Activated CD4-positive, alpha-beta memory T cell treated with anti-CD3 and anti-CD28 coated beads, Interleukin-2, amount 10 ng/mL, durations not matched to agents 7 days and 5 days (primary cell): ENCODE measurements at regions not wholly inside any gene's neighbourhood (a gene's known extent, or its start where the extent isn't known, plus 50 kb on each side); places are given as distances from the start of the nearest gene placed in this dataset.
"Not testable (repeated sequence)": the region's sequence is repeated elsewhere in the genome, so short reads cannot be mapped to it uniquely, and the experiment has no call there.

Experiments
- CTCF ChIA-PET: fragments of 350-600 bp; sonication (Branson Sonifier 250); formaldehyde crosslinking; loops from one replicate; lab custom pipeline; 2021; ENCODE audit warnings: antibody characterized with exemption, inconsistent platforms; lab: Charles Lee
- POLR2A ChIA-PET: fragments of 350-600 bp; sonication (Branson Sonifier 250); formaldehyde crosslinking; loops from one replicate; lab custom pipeline; 2021; ENCODE audit warnings: antibody characterized with exemption; lab: Charles Lee
- DNase-seq: peaks from one replicate; pipeline ENCODE4 v3.0.0-alpha.2; 2020
- H3K27ac Mint-ChIP-seq: one replicate; pipeline ENCODE4 v1.8.0; 2021; ENCODE audit warnings: mild to moderate bottlenecking, mixed read lengths
- H3K27me3 Mint-ChIP-seq: one replicate; pipeline ENCODE4 v1.8.0; 2021; ENCODE audit warnings: mixed read lengths
- H3K36me3 Mint-ChIP-seq: one replicate; pipeline ENCODE4 v1.8.0; 2021; ENCODE audit warnings: low read depth, mixed read lengths
- H3K4me1 Mint-ChIP-seq: one replicate; pipeline ENCODE4 v1.8.0; 2021; ENCODE audit warnings: mixed read lengths
- H3K4me3 Mint-ChIP-seq: one replicate; pipeline ENCODE4 v1.8.0; 2021; ENCODE audit warnings: mild to moderate bottlenecking, mixed read lengths
- H3K9me3 Mint-ChIP-seq: one replicate; pipeline ENCODE4 v1.8.0; 2021; ENCODE audit warnings: mixed read lengths

- ChIA-PET CTCF (no interaction called here), POLR2A (interaction anchor here (1.2 kb wide), 1 partner anchor 38 kb away, joined by 3 read pairs; no protein-coding TSS in a partner anchor)
- no peak overlapping the region for H3K27ac Mint-ChIP-seq
- peaks cover 11% of the 10 kb centered on the region for H3K9me3 Mint-ChIP-seq
- peaks cover 25% of the 10 kb centered on the region for H3K4me1 Mint-ChIP-seq
- no peak for DNase-seq
- no peak overlapping the region for H3K4me3 Mint-ChIP-seq
- peaks cover 18% of the 10 kb centered on the region for H3K36me3 Mint-ChIP-seq
- H3K27me3 Mint-ChIP-seq, result peaks cover 2% of the 10 kb centered on the region
Observed at GRCh38 chr6:11419763-11420453, 117.6 kb upstream of the TMEM170B start.

DNA sequence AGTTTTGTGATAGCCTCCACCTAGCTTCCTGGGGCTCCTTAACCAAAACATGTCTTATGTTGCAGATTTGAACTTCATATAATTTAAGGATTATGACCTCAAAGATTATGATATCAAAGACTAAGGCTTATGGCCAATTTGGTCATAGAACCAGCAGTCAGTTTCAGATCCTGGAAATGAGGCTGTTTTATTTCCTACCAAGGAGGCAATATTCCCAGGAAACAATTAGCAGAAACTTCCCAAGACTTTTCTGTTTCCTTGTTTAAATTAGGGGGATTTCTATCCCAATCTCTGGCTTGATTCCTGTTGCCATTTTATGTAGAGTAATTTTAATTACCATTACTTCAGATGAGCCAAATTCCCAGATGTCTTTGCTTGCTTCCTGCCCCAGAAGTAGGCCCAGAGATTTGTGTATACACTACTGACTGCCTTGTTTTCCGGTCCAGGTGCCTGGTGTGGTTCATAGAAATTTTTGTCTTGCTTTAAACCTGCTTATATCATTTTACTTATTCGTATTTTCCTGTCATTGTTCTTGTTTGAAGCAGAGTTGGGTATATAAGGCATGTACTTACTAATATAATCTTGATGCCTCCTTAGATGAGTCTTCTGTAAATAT is 119.2 kb upstream of the TMEM170B start:
- H3K9me3 Mint-ChIP-seq, result peaks cover 11% of the 10 kb centered on the region
- H3K27me3 Mint-ChIP-seq, result no peaks in the 10 kb centered on the region

DNA sequence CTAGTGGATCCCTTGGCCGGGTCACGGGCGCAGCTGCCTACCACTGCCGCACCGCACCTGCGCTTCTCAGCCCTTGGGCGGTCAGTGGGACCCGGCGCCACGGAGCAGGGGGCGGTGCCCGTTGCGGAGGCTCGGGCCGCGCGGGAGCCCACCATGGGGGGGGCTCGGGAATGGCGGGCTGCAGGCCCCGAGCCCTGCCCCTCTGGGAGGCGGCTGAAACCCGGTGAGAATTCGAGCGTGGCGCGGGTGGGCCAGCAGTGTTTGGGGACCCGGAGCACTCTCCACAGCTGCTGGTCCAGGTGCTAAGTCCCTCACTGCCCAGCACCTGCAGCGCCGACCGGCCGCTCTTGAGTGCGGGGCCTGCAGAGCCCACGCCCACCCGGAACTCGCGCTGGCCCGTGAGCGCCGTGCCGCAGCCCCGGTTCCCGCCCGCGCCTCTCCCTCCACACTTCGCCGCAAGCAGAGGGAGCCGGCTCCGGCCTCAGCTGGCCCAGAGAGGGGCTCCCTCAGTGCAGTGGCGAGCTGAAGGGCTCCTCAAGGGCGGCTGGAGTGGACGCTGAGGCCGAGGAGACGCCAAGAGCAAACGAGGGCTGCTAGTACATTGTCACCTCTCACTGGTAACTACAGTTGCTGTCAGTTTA is 120.5 kb upstream of the TMEM170B start:
- Mint-ChIP-seq H3K27me3 (no peaks in the 10 kb centered on the region), H3K36me3 (peaks cover 18% of the 10 kb centered on the region), H3K4me3 (no peak overlapping the region), H3K27ac (no peak overlapping the region), H3K9me3 (peaks cover 11% of the 10 kb centered on the region), H3K4me1 (peaks cover 41% of the 10 kb centered on the region)
- no peak for DNase-seq
- ChIA-PET POLR2A (interaction anchor here (1.0 to 5.9 kb wide), 3 partner anchors 35 to 185 kb away, joined by 3 to 101 read pairs (median 77); partner anchors contain the start of gene NEDD9), CTCF (interaction anchor here (0.6 to 1.0 kb wide), 4 partner anchors 35 to 250 kb away, joined by 3 to 6 read pairs (median 4); no protein-coding TSS in a partner anchor)

More for the DNA sequence above, 119.2 kb upstream of the TMEM170B start:
- peaks cover 18% of the 10 kb centered on the region for H3K36me3 Mint-ChIP-seq
- POLR2A ChIA-PET, result no interaction called here
- no peak overlapping the region for H3K27ac Mint-ChIP-seq
- no peak for DNase-seq
- H3K4me3 Mint-ChIP-seq, result no peak overlapping the region
- peaks cover 33% of the 10 kb centered on the region for H3K4me1 Mint-ChIP-seq
- CTCF ChIA-PET, result no interaction called here

- Mint-ChIP-seq H3K36me3 (peaks cover 18% of the 10 kb centered on the region), H3K4me1 (peaks cover 44% of the 10 kb centered on the region), H3K27ac (peak overlapping the region; percentile 27), H3K9me3 (peaks cover 11% of the 10 kb centered on the region)
- not testable (repeated sequence) for H3K4me3 Mint-ChIP-seq, H3K27me3 Mint-ChIP-seq, DNase-seq
- ChIA-PET POLR2A (interaction anchor here (1.3 to 5.9 kb wide), 4 partner anchors 34 to 194 kb away, joined by 3 to 101 read pairs (median 58); partner anchors contain the start of gene NEDD9), CTCF (interaction anchor here (0.7 to 1.0 kb wide), 5 partner anchors 34 to 250 kb away, joined by 3 to 6 read pairs (median 3); no protein-coding TSS in a partner anchor)
Observed at GRCh38 chr6:11416099-11416935, 121.2 kb upstream of the TMEM170B start.

GRCh38 chr6:11415557-11415956 is 122.0 kb upstream of the TMEM170B start:
- Mint-ChIP-seq H3K9me3 (peaks cover 11% of the 10 kb centered on the region), H3K27me3 (no peaks in the 10 kb centered on the region), H3K27ac (no peak overlapping the region), H3K36me3 (peaks cover 18% of the 10 kb centered on the region), H3K4me1 (peaks cover 52% of the 10 kb centered on the region), H3K4me3 (no peak overlapping the region)
- ChIA-PET POLR2A (interaction anchor here (0.8 to 5.9 kb wide), 6 partner anchors 11 to 193 kb away, joined by 3 to 101 read pairs (median 37); partner anchors contain the start of gene NEDD9), CTCF (interaction anchor here (1.0 to 1.7 kb wide), 3 partner anchors 33 to 97 kb away, joined by 3 to 13 read pairs (median 4); no protein-coding TSS in a partner anchor)
- DNase-seq, result no peak

DNA sequence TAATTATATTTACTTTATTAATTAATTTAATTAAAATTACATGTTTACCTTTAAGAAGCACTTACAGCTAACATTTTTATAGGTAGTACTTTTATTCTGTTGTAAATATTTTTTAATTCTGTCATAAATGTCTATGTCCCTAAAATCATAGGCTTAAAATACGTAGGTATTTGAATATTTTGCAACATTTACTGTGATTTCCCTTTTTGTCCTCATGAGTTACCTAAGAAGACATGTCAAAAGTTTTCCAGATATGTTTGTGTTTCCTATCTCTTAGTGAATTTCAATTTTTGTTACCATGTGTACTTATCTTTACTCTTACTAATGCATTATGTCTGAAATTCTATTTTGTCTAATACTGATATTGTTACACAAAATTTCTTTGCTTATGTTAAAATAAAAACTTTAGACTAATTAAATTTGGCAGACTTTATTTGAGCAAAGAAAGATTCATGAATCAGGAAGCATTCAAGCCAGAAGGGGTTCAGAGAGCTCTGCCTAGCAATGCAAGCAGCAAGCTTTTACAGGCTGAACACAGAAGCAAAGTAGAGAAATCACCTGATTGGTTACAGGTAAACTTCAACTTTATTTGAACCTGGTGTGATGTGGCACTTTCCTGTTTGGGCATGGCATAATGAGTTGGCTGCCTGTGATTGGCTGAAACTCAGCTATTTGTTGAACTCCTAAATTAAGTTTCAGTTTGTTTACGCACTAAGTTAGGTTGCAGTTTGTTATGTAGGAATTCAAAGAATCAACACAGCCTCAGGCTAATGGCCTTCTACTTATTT is 123.2 kb upstream of the TMEM170B start:
- POLR2A ChIA-PET, result interaction anchor here (0.9 to 5.9 kb wide), 11 partner anchors 13 to 666 kb away, joined by 3 to 101 read pairs (median 5); partner anchors contain the start of genes NEDD9 and TMEM14B
- H3K36me3 Mint-ChIP-seq, result peaks cover 16% of the 10 kb centered on the region
- no peaks in the 10 kb centered on the region for H3K27me3 Mint-ChIP-seq
- H3K4me3 Mint-ChIP-seq, result peak overlapping the region; percentile 8
- CTCF ChIA-PET, result interaction anchor here (0.8 to 2.5 kb wide), 10 partner anchors 14 to 243 kb away, joined by 3 to 13 read pairs (median 4); partner anchors contain the start of gene NEDD9
- peaks cover 11% of the 10 kb centered on the region for H3K9me3 Mint-ChIP-seq
- peaks cover 55% of the 10 kb centered on the region for H3K4me1 Mint-ChIP-seq
- peak; percentile 76 for DNase-seq
- peak overlapping the region; percentile 59 for H3K27ac Mint-ChIP-seq

DNA sequence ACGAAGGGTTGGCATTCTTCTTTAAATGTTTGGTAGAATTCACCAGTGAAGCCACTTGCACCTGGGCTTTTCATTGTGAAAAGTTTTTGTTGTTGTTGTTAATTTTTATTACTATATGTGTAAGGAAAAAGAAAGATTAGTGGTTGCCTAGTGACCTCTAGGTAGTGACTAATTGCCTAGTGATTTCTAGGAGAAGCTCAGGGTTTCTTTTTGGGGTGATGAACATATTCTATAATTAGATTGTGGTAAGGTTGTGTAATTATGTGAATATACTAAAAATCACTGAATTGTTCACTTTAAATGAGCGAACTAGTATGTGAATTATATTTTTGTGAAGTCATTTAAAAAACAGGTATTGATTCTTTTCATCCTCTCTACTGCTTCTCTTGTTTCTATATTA is 123.8 kb upstream of the TMEM170B start:
- Mint-ChIP-seq H3K9me3 (peaks cover 11% of the 10 kb centered on the region), H3K27me3 (no peaks in the 10 kb centered on the region), H3K4me3 (peak overlapping the region; percentile 18), H3K4me1 (peaks cover 59% of the 10 kb centered on the region), H3K36me3 (peaks cover 16% of the 10 kb centered on the region), H3K27ac (peak overlapping the region; percentile 86)
- DNase-seq, result no peak
- POLR2A ChIA-PET, result interaction anchor here (0.6 to 5.9 kb wide), 14 partner anchors 12 to 319 kb away, joined by 3 to 101 read pairs (median 5); partner anchors contain the start of gene NEDD9
- CTCF ChIA-PET, result interaction anchor here (1.0 to 2.5 kb wide), 9 partner anchors 31 to 221 kb away, joined by 3 to 13 read pairs (median 5); partner anchors contain the start of gene NEDD9

GRCh38 chr6:11413117-11413687 is 124.3 kb upstream of the TMEM170B start:
- POLR2A ChIA-PET, result interaction anchor here (0.6 to 5.9 kb wide), 18 partner anchors 16 to 318 kb away, joined by 3 to 101 read pairs (median 4); partner anchors contain the start of gene NEDD9
- Mint-ChIP-seq H3K27me3 (no peaks in the 10 kb centered on the region), H3K36me3 (peaks cover 16% of the 10 kb centered on the region), H3K4me3 (peak overlapping the region; percentile 18), H3K9me3 (peaks cover 11% of the 10 kb centered on the region), H3K4me1 (peaks cover 59% of the 10 kb centered on the region), H3K27ac (peak overlapping the region; percentile 86)
- peak; percentile 31 for DNase-seq
- CTCF ChIA-PET, result interaction anchor here (0.7 to 2.5 kb wide), 10 partner anchors 12 to 211 kb away, joined by 3 to 10 read pairs (median 4); partner anchors contain the start of gene NEDD9

DNA sequence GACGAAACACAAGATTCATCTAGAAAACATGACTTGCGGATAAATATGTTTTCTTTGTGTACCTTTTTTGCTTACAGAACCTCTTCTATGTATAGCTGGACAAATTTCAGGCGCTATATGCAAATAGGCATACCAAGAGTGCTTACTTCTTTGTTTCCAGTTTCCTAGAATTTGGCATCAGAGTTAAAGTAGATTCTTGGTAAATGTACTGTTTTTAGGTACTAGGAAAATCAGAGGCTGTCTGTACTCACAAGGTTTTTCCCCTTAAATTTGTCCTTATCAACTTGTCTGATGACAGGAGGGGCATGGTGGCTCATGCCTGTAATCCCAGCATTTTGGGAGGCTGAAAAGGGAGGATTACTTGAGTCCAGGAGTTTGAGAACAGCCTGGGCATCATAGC is 124.9 kb upstream of the TMEM170B start:
- peaks cover 10% of the 10 kb centered on the region for H3K9me3 Mint-ChIP-seq
- H3K36me3 Mint-ChIP-seq, result peaks cover 11% of the 10 kb centered on the region
- peak overlapping the region; percentile 86 for H3K27ac Mint-ChIP-seq
- ChIA-PET CTCF (interaction anchor here (0.7 to 2.5 kb wide), 10 partner anchors 11 to 210 kb away, joined by 3 to 10 read pairs (median 4); partner anchors contain the start of gene NEDD9), POLR2A (interaction anchor here (0.6 to 5.9 kb wide), 16 partner anchors 16 to 317 kb away, joined by 3 to 101 read pairs (median 4); partner anchors contain the start of gene NEDD9)
- H3K4me1 Mint-ChIP-seq, result peaks cover 59% of the 10 kb centered on the region
- peaks cover under 1% of the 10 kb centered on the region for H3K27me3 Mint-ChIP-seq
- DNase-seq, result no peak
- no peak overlapping the region for H3K4me3 Mint-ChIP-seq

DNA sequence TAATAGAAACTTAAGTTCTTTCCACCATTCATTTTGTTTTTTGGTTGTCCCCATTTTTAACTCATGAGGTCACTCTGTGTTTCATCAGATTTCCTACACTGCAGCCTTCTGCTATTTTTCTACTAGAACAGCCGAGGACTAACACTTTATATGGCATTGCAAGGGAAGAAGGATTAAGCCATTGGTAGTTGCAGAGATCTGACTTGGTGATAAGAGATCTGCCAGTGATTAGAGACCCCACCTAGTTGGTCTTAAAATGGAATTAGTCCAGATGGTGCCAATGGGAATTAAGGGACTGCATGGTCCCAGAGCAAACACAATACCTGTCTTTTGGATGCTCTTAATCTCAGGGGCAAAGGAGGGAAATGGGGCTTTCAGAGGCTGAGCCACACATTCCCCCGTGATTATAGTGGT is 125.5 kb upstream of the TMEM170B start:
- H3K4me3 Mint-ChIP-seq, result no peak overlapping the region
- H3K36me3 Mint-ChIP-seq, result peaks cover 12% of the 10 kb centered on the region
- peak overlapping the region; percentile 86 for H3K27ac Mint-ChIP-seq
- peaks cover 2% of the 10 kb centered on the region for H3K27me3 Mint-ChIP-seq
- no peak for DNase-seq
- H3K9me3 Mint-ChIP-seq, result peaks cover 9% of the 10 kb centered on the region
- peaks cover 59% of the 10 kb centered on the region for H3K4me1 Mint-ChIP-seq
- CTCF ChIA-PET, result interaction anchor here (1.5 kb wide), 1 partner anchor 188 kb away, joined by 4 read pairs; no protein-coding TSS in a partner anchor
- POLR2A ChIA-PET, result interaction anchor here (1.2 to 5.9 kb wide), 9 partner anchors 27 to 245 kb away, joined by 3 to 101 read pairs (median 17); partner anchors contain the start of gene NEDD9
